Tibial nerve (tissue), 4 donors: ENCODE measurements at regions not wholly inside any gene's neighbourhood (a gene's known extent, or its start where the extent isn't known, plus 50 kb on each side); places are given as distances from the start of the nearest gene placed in this dataset.

ENCODE experiments used
- EP300 ChIP-seq, 2 donors: sonication (generic); formaldehyde crosslinking; IDR thresholded peaks; one replicate each; pipeline ENCODE4 v1.6.1; 2017; ENCODE audit warnings: antibody characterized with exemption in 2 of 2, mild to moderate bottlenecking in 1 of 2
- POLR2A ChIP-seq, 2 donors: fragments of 450-650 bp; IDR thresholded peaks; one replicate each; pipeline ENCODE4 v1.6.1; 2017; ENCODE audit warnings: antibody characterized with exemption in 2 of 2, mild to moderate bottlenecking in 2 of 2, moderate library complexity in 2 of 2
- TF ChIP-seq, protein P1 (sequence below), 5 experiments: fragments of 200-600 bp in 3 of 5; fragments of 450-650 bp in 2 of 5; sonication (generic) in 3 of 5; IDR thresholded peaks; one replicate each; pipeline ENCODE4 v1.5.1; 2016 to 2019; ENCODE audit warnings: antibody characterized with exemption in 5 of 5, mild to moderate bottlenecking in 3 of 5, moderate library complexity in 2 of 5

DNA sequence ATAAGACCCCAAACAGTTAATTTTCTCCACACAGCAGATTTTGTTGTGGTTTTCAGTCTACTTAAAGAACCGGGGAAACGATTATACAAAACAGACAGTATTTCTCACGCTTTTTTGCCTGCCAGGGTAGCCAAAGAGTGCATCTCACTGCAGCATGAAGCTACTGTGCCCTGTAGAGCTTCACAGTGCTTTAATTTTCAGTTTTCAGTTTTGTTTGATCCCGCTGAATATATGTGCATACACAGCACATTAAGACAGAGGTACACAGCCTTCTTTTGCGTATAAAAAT lies 215.0 kb downstream of the TEX29 start:
- TF ChIP-seq, protein P1, sequence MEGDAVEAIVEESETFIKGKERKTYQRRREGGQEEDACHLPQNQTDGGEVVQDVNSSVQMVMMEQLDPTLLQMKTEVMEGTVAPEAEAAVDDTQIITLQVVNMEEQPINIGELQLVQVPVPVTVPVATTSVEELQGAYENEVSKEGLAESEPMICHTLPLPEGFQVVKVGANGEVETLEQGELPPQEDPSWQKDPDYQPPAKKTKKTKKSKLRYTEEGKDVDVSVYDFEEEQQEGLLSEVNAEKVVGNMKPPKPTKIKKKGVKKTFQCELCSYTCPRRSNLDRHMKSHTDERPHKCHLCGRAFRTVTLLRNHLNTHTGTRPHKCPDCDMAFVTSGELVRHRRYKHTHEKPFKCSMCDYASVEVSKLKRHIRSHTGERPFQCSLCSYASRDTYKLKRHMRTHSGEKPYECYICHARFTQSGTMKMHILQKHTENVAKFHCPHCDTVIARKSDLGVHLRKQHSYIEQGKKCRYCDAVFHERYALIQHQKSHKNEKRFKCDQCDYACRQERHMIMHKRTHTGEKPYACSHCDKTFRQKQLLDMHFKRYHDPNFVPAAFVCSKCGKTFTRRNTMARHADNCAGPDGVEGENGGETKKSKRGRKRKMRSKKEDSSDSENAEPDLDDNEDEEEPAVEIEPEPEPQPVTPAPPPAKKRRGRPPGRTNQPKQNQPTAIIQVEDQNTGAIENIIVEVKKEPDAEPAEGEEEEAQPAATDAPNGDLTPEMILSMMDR (IDR thresholded peaks at IDR 0.05), result no peak
- no peak for TF ChIP-seq EP300 (IDR thresholded peaks at IDR 0.05)
- no peak for TF ChIP-seq POLR2A (IDR thresholded peaks at IDR 0.05)
